SJCRH30 (cell line): ENCODE measurements at regions not wholly inside any gene's neighbourhood (a gene's known extent, or its start where the extent isn't known, plus 50 kb on each side); places are given as distances from the start of the nearest gene placed in this dataset.
A peak's percentile ranks its signal among the peaks of the same experiment; 100 is the strongest.

Experiments used
- DNase-seq, 2 experiments: peaks; one replicate each; pipeline ENCODE4 v3.0.0-alpha.2; 2015 to 2020
- H3K27ac ChIP-seq: fragments of 250-450 bp; sonication (Bioruptor Pico); 2 replicates; pipeline ENCODE4 v1.5.1; 2020; ENCODE audit warnings: mild to moderate bottlenecking, moderate library complexity
- H3K27me3 ChIP-seq: fragments of 250-450 bp; sonication (Bioruptor Pico); 2 replicates; pipeline ENCODE4 v1.5.1; 2020; ENCODE audit warnings: mild to moderate bottlenecking, moderate library complexity
- H3K36me3 ChIP-seq: fragments of 250-450 bp; sonication (Bioruptor Pico); 2 replicates; pipeline ENCODE4 v1.5.1; 2020; ENCODE audit warnings: mild to moderate bottlenecking, moderate library complexity
- H3K4me1 ChIP-seq: fragments of 250-450 bp; sonication (Bioruptor Pico); 2 replicates; pipeline ENCODE4 v1.5.1; 2020; ENCODE audit warnings: mild to moderate bottlenecking, moderate library complexity
- H3K4me3 ChIP-seq: fragments of 250-450 bp; sonication (Bioruptor Pico); 2 replicates; pipeline ENCODE4 v1.5.1; 2020; ENCODE audit warnings: mild to moderate bottlenecking, moderate library complexity
- H3K9me3 ChIP-seq: fragments of 250-450 bp; sonication (Bioruptor Pico); replicated peaks from 2 replicates; pipeline ENCODE4 v1.5.1; 2020; ENCODE audit warnings: mild to moderate bottlenecking, moderate library complexity

DNA sequence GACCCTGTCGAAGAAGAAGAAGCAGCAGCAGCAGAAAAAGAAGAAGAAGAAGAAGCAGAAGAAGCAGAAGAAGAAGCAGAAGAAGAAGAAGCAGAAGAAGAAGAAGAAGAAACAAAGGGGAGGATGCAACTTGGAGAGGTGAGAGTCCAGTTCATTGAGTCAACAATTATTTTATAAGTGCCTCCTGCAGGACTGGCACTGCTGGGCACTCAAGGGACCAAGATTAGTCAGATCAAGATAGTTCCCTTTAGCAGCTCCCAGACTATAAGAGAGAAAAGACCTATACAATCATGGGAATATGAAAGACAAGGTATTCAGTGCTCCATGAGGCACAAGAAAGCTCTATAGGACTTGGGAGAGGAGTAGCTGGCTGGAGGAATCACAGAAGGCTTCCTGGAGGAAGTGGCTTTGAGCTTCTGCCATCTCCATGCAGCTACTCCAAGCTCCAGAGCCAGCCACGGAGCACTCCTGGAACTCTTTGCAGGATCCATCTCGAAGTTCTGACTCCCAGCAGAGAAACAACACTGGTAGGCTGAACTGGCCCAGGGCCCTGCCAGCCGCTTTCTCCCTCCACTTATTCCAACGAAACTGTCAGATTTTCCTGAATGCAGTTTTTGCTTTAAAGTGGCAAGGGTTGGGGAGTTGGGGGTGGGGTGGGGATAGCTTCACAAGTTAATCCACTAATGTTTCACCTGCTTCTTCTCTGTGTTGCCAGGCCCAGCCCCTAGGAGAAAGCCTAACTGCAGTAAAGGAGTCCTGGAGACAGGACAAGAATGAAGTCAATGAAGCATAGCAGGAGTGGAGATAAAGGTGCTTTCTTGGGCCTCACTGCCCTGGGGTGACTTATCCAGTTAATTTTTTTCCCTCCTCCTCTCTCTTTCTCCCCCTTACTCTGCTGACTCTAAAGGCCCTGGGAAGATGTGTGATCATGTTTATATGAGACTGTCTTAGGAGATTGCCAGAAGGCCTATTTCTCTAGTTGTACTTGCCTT, 140.1 kb upstream of the PARP11 start:
- H3K27ac ChIP-seq = no peak overlapping the region
- H3K4me1 ChIP-seq = peaks cover 22% of the 10 kb centered on the region
- H3K9me3 ChIP-seq = no peaks in the 10 kb centered on the region
- no peak overlapping the region for H3K4me3 ChIP-seq
- H3K36me3 ChIP-seq = no peaks in the 10 kb centered on the region
- DNase-seq = no peak
- no peaks in the 10 kb centered on the region for H3K27me3 ChIP-seq

DNA sequence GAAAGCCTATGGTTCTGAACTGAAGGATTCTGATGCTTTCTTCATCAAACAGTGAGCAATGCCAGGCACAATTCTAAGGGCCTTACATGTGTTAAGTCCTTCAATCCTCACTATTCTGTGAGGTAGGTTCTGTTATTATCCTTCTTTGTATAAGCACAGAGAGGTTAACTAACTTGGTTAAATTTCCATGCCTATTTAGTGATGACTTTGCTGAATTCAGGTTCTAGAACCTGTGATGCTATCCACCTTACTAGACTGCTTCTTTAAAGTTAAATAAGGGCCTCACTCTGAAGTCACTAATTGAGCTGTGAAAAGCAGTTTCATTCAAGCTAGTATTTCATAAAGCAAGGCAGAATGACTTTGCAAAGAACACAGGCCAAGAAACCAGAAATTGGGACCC, 138.9 kb upstream of the PARP11 start:
- Histone ChIP-seq H3K27me3 (no peaks in the 10 kb centered on the region), H3K4me3 (no peak overlapping the region), H3K36me3 (no peaks in the 10 kb centered on the region), H3K9me3 (no peaks in the 10 kb centered on the region), H3K27ac (no peak overlapping the region), H3K4me1 (peaks cover 27% of the 10 kb centered on the region)
- no peak for DNase-seq

DNA sequence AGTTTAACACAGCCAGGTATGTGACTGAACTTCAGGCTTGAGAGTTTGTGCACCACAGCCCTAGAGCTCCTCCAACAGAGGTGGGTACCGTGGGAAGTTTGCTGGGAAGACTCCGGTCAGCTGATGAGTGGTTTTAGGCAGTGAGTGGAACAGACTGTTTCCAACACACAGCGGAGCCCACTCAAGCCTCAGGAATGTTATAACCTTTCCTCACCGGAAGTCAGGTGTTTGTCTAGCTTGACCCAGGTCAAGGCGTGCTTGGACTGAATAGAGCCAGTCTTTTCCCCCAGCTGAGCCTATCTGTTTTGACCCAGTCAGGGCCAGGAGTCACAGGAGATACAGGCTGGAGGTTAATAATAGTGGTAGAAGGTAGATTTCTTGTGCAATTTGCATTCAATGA, 138.4 kb upstream of the PARP11 start:
- no peaks in the 10 kb centered on the region for H3K36me3 ChIP-seq
- peaks cover 32% of the 10 kb centered on the region for H3K4me1 ChIP-seq
- no peak overlapping the region for H3K4me3 ChIP-seq
- DNase-seq = no peak
- H3K9me3 ChIP-seq = no peaks in the 10 kb centered on the region
- H3K27ac ChIP-seq = no peak overlapping the region
- H3K27me3 ChIP-seq = no peaks in the 10 kb centered on the region

DNA sequence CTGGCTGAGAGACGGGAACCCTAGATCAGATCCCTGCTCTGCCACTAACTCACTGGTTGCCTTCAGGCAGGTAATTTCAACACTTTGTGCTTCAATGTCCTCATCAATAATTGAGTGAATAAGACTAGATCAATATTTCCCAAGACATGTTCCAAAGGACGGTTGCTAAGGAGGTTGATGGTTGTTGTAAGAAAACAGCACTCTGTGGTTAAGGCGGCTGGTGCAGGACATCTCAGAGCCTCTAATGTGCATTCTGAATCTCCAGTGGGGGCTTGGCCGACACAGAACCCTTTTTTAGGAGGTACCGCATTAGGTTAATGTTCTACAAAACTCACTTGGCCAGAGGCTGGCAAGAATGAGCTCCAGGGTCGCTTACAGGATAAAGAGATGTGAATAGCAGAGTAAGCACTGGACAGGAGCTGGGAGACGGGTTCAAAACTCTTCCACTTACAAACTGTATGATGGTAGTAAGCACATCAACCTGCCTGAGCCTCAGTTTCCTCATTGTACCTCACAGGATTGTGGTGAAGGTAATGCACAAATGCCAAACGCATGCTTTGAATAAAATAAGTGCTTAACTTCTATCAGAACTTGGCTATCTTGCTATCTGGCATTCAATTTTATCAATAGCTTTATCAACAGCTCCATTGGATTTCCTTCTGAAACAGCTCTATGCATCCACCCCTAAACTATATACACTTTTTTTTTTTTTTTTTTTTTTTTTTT, 136.9 kb upstream of the PARP11 start:
- Histone ChIP-seq H3K4me3 (no peak overlapping the region), H3K9me3 (no peaks in the 10 kb centered on the region), H3K36me3 (no peaks in the 10 kb centered on the region), H3K4me1 (peaks cover 40% of the 10 kb centered on the region), H3K27ac (no peak overlapping the region), H3K27me3 (no peaks in the 10 kb centered on the region)
- no peak for DNase-seq

DNA sequence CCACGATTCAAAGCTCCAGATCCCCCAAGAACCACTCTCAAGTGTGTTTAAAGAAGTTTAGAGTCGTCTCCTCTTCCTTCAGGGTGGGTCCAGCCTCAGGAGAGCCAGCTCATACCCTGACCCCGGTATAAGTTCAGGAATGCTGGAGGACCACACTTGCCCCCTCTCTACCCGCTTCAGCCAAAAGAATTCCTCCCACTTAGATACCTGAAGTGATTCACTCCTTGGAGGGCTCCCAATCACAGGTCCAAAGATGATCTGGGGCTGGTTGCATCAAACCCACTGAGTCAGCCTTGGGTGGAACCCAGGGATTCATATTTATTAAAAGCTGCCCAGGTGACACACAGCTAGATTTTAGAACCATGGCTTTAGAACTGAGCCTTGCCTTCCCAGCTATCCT, 133.5 kb upstream of the PARP11 start:
- no peaks in the 10 kb centered on the region for H3K27me3 ChIP-seq
- H3K27ac ChIP-seq = peak overlapping the region; percentile 100
- no peaks in the 10 kb centered on the region for H3K9me3 ChIP-seq
- no peak overlapping the region for H3K4me3 ChIP-seq
- no peaks in the 10 kb centered on the region for H3K36me3 ChIP-seq
- H3K4me1 ChIP-seq = peaks cover 42% of the 10 kb centered on the region
- peak in 1 of 2 experiments; percentile 60 for DNase-seq

DNA sequence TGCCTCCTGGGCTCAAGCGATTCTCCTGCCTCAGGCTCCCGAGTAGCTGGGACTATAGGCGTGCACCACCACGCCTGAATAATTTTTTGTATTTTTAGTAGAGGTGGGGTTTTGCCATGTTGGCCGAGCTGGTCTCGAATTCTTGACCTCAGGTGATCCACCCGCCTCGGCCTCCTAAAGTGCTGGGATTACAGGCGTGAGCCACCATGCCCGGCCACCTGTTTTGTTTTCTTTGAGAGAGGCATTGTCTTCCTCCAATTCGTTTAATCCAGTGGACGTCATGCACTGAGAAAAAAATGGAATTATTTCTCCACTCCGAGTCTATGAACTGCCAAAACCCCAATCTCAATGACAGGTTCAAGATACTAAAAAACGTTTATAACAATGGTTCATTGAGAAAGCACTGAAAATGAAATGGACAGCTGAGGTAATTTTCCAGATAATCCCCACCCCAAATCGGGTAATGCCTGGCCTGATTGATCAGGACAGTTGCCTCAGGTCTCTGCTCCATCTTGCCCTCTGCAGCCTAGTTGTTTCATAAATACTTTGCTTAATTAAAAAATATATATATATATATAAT, 132.7 kb upstream of the PARP11 start:
- Histone ChIP-seq H3K27ac (peak overlapping the region; percentile 100), H3K4me3 (no peak overlapping the region), H3K9me3 (0 out of 2 replicates have a peak, but pooled peaks cover 2% of the 10 kb centered on the region), H3K27me3 (no peaks in the 10 kb centered on the region), H3K4me1 (peaks cover 38% of the 10 kb centered on the region), H3K36me3 (no peaks in the 10 kb centered on the region)
- peak; percentile 92 to 98 for DNase-seq

DNA sequence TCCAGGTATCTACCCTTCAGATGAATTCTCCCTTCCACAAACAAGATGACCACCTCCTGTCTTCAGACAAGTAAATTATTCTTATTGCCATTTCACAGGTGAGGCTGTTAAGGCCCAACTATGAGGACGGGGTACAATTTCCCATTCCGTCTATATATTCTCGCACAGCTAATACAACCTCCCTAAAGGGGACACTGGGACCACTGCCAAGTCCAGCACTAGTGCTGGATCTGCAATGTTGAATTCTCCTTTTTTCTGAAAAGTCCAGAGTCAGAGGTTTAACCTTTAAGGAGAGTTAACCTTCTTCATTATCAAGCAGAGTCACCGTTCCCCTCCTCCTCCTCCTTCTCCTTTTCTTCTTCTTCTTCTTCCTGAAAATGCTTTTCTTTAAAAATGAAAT, 130.4 kb upstream of the PARP11 start:
- no peak overlapping the region for H3K4me3 ChIP-seq

DNA sequence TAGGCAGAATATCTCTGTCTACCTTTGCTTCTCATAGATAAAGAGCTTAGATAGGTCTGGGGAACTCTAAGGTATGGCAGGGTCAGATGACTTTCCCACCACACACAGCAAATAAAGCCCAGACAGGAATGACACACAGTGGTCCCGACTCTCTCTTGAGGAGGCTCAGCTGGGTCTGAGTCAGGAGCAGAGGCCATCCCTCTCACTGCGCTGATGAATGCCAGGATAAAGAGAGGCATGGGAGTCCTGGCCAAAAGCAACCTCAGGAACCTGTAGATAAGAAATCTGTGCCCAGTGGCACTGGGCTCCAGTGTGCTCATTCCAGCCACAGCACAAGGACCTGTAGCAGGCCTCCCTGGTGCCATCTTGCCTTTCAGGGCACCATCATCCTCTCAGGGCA, 129.4 kb upstream of the PARP11 start:
- H3K4me3 ChIP-seq = no peak overlapping the region
- 0 out of 2 replicates have a peak, but pooled peaks cover 6% of the 10 kb centered on the region for H3K9me3 ChIP-seq
- DNase-seq = no peak
- H3K27me3 ChIP-seq = no peaks in the 10 kb centered on the region
- no peaks in the 10 kb centered on the region for H3K36me3 ChIP-seq
- H3K27ac ChIP-seq = no peak overlapping the region
- H3K4me1 ChIP-seq = peaks cover 67% of the 10 kb centered on the region

More for the DNA sequence above, 130.4 kb upstream of the PARP11 start:
- H3K27ac ChIP-seq = peak overlapping the region; percentile 100; the same call in 1 of the 2 replicates
- H3K9me3 ChIP-seq = 0 out of 2 replicates have a peak, but pooled peaks cover 6% of the 10 kb centered on the region
- H3K27me3 ChIP-seq = no peaks in the 10 kb centered on the region
- H3K4me1 ChIP-seq = peaks cover 57% of the 10 kb centered on the region
- no peaks in the 10 kb centered on the region for H3K36me3 ChIP-seq
- DNase-seq = no peak

DNA sequence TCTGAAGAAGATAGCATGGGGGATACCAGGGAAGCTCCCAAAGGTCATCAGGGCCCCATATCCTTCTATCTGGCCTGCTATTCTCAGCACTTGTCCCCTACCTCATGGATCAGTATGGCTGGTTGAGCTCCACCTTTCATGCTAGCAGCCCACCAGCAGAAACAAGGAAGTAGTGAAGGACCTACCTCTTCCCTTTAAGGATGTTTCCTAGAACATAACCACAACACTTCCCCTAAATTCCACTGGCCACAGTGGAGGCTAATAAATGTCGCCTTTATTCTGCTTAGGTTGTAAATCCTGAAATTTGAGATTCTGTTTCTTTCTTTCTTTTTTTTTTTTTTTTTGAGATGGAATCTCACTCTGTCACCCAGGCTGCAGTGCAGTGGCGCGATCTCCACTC, 128.6 kb upstream of the PARP11 start:
- Histone ChIP-seq H3K27ac (no peak overlapping the region), H3K4me1 (peaks cover 65% of the 10 kb centered on the region), H3K9me3 (0 out of 2 replicates have a peak, but pooled peaks cover 6% of the 10 kb centered on the region), H3K4me3 (no peak overlapping the region), H3K36me3 (no peaks in the 10 kb centered on the region), H3K27me3 (no peaks in the 10 kb centered on the region)
- no peak for DNase-seq

DNA sequence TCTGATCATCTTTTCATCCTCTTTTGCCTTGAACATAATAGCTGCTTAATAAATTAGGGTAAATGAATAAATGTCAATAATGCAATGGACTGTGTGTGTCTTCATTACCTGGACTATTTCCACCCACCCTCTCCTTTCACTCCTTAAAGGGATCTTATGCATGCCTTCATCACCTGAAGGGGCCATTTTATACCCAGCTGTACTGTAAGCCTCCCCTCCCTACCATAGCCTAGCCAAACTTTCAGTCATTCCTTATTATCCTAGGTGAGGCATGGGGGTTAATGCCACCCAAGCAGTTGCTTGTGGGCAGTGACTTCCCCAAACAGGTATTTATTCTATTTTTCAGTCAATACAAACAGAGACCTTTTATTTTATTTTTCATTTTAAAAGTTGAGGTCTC, 127.8 kb upstream of the PARP11 start:
- Histone ChIP-seq H3K4me3 (no peak overlapping the region), H3K4me1 (peaks cover 67% of the 10 kb centered on the region), H3K36me3 (no peaks in the 10 kb centered on the region), H3K27ac (no peak overlapping the region), H3K27me3 (no peaks in the 10 kb centered on the region), H3K9me3 (0 out of 2 replicates have a peak, but pooled peaks cover 6% of the 10 kb centered on the region)
- no peak for DNase-seq

DNA sequence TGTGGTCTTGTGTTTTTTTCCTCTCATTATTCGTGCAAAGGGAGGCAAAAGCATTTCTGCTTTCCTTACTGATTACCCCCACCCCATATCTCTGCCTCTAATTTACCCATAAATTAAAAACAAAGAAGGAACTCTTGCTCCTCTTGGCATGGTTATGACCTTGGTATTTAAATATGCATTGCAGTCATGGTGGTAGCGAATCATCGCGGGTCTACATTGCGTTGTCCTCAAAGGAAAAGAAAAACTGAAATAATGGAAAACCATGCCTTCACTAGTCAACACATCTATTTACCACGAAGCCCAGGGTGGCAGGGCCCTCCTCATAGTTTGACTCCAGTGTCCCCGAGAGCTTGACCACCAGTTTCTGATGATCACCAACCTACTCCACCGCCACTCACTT, 126.7 kb upstream of the PARP11 start:
- Histone ChIP-seq H3K4me1 (peaks cover 66% of the 10 kb centered on the region), H3K4me3 (no peak overlapping the region), H3K9me3 (0 out of 2 replicates have a peak, but pooled peaks cover 6% of the 10 kb centered on the region), H3K36me3 (no peaks in the 10 kb centered on the region), H3K27ac (peak overlapping the region; percentile 62), H3K27me3 (no peaks in the 10 kb centered on the region)
- DNase-seq = no peak

DNA sequence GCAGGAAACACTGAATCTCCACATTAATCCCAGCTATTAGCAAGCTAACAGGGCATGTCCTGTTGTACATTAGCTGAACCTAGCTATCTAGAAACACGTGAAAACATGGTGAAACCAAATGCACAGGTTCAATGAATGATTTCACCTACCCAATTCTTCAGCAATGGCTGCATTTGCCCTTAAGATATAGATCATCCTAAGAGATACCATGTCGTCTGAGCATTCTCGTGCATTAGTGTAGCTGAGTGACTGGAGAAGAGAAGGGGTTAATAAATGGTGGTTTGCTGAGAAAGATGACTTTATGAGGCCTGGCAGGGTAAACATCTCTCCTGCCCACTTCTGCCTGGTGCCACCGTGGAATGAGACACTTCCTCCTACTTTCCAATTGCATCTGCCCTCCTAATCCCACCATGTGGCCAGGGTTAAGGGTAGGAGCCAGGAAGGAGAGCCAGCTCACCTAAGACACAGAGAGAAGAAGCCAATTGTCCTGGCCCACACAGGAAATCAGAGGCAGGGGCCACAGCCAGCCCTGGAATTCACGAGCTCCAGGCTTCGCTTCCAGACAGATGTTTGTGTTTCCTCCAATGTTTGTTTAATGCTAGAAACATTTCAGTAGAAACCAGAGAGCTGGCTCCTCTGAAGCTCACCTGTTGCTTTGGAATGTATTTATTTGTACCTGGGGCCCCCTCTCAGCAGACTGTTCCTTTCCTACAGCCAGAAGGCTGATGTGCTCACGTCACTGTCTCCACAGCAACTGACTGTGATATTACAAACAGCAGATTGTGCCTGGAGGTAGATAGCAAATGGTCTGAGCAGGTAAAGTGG, 126.0 kb upstream of the PARP11 start:
- no peak overlapping the region for H3K4me3 ChIP-seq
- DNase-seq = peak; percentile 46 to 63
- H3K4me1 ChIP-seq = peaks cover 62% of the 10 kb centered on the region
- peak overlapping the region; percentile 62 for H3K27ac ChIP-seq
- 0 out of 2 replicates have a peak, but pooled peaks cover 6% of the 10 kb centered on the region for H3K9me3 ChIP-seq
- no peaks in the 10 kb centered on the region for H3K27me3 ChIP-seq
- H3K36me3 ChIP-seq = no peaks in the 10 kb centered on the region

DNA sequence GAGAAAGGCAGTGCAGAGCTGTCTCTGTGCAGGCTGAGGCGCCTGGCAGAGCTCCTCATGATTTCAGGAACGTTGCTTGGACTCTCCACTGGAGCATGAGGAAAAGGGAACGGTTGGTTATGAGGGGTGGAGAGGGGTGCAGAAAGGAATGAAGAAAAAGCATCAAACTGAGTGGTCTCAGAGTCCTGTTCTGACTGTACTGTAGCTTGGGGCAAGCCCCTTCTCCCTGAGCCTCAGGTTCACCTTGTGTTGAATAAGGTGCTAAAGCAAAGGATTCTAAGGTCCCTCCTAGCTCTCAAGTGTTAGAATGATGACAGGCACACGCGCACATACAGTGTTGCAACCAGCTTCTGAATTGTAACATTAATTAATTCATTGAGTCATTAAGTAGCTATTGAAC, 125.2 kb upstream of the PARP11 start:
- H3K27ac ChIP-seq = peak overlapping the region; percentile 62; the same call in 1 of the 2 replicates
- H3K36me3 ChIP-seq = no peaks in the 10 kb centered on the region
- no peak overlapping the region for H3K4me3 ChIP-seq
- 0 out of 2 replicates have a peak, but pooled peaks cover 6% of the 10 kb centered on the region for H3K9me3 ChIP-seq
- DNase-seq = no peak
- H3K27me3 ChIP-seq = no peaks in the 10 kb centered on the region
- peaks cover 56% of the 10 kb centered on the region for H3K4me1 ChIP-seq

DNA sequence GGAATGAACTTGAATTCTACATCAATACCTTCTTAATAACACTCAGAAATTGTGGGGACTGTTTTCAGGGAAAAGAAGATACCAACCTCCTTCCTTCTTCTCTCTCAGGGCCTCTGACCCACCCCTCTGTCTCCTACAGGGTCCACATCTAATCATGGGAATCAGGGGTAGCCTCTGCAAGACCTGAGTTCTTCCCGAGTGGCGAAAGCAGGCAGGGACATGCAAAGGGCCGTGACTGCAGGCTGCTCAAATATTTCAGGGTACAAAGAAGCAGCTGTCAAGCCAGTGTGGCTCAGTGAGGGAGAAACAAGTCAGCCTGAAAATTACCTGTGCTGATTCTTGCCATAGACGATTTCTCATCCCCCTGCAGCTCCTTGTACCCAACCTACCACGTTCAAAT, 123.1 kb upstream of the PARP11 start:
- Histone ChIP-seq H3K27me3 (no peaks in the 10 kb centered on the region), H3K9me3 (0 out of 2 replicates have a peak, but pooled peaks cover 6% of the 10 kb centered on the region), H3K27ac (peak overlapping the region; percentile 49), H3K4me3 (no peak overlapping the region), H3K4me1 (peaks cover 52% of the 10 kb centered on the region), H3K36me3 (no peaks in the 10 kb centered on the region)
- peak; percentile 45 to 68 for DNase-seq
